ENCODE measurements at regions not wholly inside any gene's neighbourhood (a gene's known extent, or its start where the extent isn't known, plus 50 kb on each side); places are given as distances from the start of the nearest gene placed in this dataset.

DNA sequence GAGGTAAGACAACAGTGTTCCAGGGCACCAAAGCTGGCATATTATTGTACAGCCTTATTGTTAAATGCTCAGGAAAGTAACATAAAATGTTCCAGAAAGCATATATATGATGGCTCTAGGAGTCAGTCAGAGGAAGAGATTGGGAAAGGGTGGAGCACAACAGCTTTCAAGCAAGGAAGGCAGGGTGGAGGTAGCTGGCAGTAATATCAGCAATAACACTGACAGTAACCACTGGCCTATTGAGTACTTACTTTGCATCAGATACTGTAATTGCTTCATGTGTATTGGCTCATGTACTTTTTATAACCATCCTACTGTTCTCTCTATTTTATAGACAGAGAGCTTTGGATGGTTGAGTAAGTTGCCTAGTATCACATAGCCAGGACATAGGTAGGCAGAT is 830.2 kb downstream of the DHX35 start:
- Mint-ChIP-seq H3K9me3 (no peaks in the 10 kb centered on the region), H3K27me3 (ENCODE audit: insufficient read depth, low read depth, poor library complexity) (no peaks in the 10 kb centered on the region), H3K4me1 (peaks cover 6% of the 10 kb centered on the region; the same call in 1 of the 3 replicates), H3K27ac (no peak overlapping the region), H3K36me3 (ENCODE audit: low read depth) (no peaks in the 10 kb centered on the region), H3K4me3 (no peak overlapping the region)
- no peak overlapping the region for H3K27ac ChIP-seq (ENCODE audit: low read depth)
- H3K4me1 ChIP-seq (ENCODE audit: insufficient read depth): no peaks in the 10 kb centered on the region
- H3K36me3 ChIP-seq (ENCODE audit: insufficient read depth): no peaks in the 10 kb centered on the region
- TF ChIP-seq CREB1 (CRISPR knock-in tag; IDR thresholded peaks at IDR 0.05; ENCODE audit: low read depth) (no peak), REST (IDR thresholded peaks at IDR 0.05; ENCODE audit: unreplicated experiment) (no peak)
- H3K4me3 ChIP-seq: no peak overlapping the region
- ATAC-seq (no peak), DNase-seq (ENCODE audit: low spot score) (no peak)
- no peaks in the 10 kb centered on the region for H3F3A ChIP-seq (replicated peaks; ENCODE audit: low read depth)
- H3K27me3 ChIP-seq (ENCODE audit: insufficient read depth): no peaks in the 10 kb centered on the region
- no peaks in the 10 kb centered on the region for H3K79me2 ChIP-seq (replicated peaks; ENCODE audit: insufficient read depth)
- no peaks in the 10 kb centered on the region for H4K20me1 ChIP-seq (replicated peaks; ENCODE audit: insufficient read depth)
- H3K4me2 ChIP-seq: no peak overlapping the region
- H3K9me2 ChIP-seq (ENCODE audit: insufficient read depth): peaks cover 8% of the 10 kb centered on the region
- H2AFZ ChIP-seq: no peak overlapping the region

DNA sequence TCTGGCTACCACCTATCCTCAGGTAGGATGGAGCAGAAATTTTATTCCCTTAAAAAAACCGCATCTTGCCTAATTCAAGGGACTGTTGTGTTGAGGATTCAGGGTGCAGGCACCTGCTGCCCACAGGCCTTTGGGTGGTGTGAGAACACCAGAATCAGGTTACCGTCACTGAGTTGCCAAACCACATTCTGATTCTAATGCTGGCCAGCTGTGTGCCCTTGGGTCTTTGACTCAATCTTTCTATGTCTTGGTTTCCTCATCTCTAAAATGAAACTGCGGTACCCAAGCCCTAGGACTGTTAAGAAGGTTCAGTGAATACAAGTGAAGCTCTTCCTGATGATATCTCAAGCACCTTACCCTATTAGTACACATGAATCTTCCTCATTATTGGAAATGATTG is 827.3 kb downstream of the DHX35 start:
- Mint-ChIP-seq H3K4me1 (peaks cover 6% of the 10 kb centered on the region; the same call in 1 of the 3 replicates), H3K4me3 (no peak overlapping the region), H3K27ac (no peak overlapping the region), H3K9me3 (no peaks in the 10 kb centered on the region), H3K27me3 (ENCODE audit: insufficient read depth, low read depth, poor library complexity) (no peaks in the 10 kb centered on the region), H3K36me3 (ENCODE audit: low read depth) (no peaks in the 10 kb centered on the region)
- no peak overlapping the region for H3K4me3 ChIP-seq
- no peaks in the 10 kb centered on the region; the same call in 1 of the 2 replicates for H3K9me2 ChIP-seq (ENCODE audit: insufficient read depth)
- H3K4me2 ChIP-seq: no peak overlapping the region
- no peak overlapping the region for H2AFZ ChIP-seq
- no peaks in the 10 kb centered on the region for H3F3A ChIP-seq (replicated peaks; ENCODE audit: low read depth)
- no peak overlapping the region for H3K27ac ChIP-seq (ENCODE audit: low read depth)
- H3K79me2 ChIP-seq (replicated peaks; ENCODE audit: insufficient read depth): no peaks in the 10 kb centered on the region
- peak; percentile 24 for DNase-seq (ENCODE audit: low spot score)
- H4K20me1 ChIP-seq (replicated peaks; ENCODE audit: insufficient read depth): no peaks in the 10 kb centered on the region
- peak; percentile 48; the same call in 2 of the 3 replicates for ATAC-seq
- no peaks in the 10 kb centered on the region for H3K27me3 ChIP-seq (ENCODE audit: insufficient read depth)
- H3K36me3 ChIP-seq (ENCODE audit: insufficient read depth): no peaks in the 10 kb centered on the region
- H3K4me1 ChIP-seq (ENCODE audit: insufficient read depth): no peaks in the 10 kb centered on the region
- TF ChIP-seq CTCF (conservative IDR thresholded peaks at IDR 0.05; ENCODE audit: low read depth in 2 of 2) (no peak), JUNB (IDR thresholded peaks at IDR 0.05; ENCODE audit: unreplicated experiment) (no peak), REST (IDR thresholded peaks at IDR 0.05; ENCODE audit: unreplicated experiment) (no peak), ZNF114 (CRISPR knock-in tag; IDR thresholded peaks at IDR 0.05) (no peak), NANOG (IDR thresholded peaks at IDR 0.05; ENCODE audit: borderline replicate concordance) (no peak), STAT1 (IDR thresholded peaks at IDR 0.05; ENCODE audit: unreplicated experiment) (no peak), ETS1 (IDR thresholded peaks at IDR 0.05) (no peak), EZH2phosphoT487 (IDR thresholded peaks at IDR 0.05; ENCODE audit: unreplicated experiment) (no peak), CREB1 (CRISPR knock-in tag; IDR thresholded peaks at IDR 0.05; ENCODE audit: low read depth) (no peak), ZNF331 (CRISPR knock-in tag; IDR thresholded peaks at IDR 0.05; ENCODE audit: low read depth) (no peak), EZH2 (IDR thresholded peaks at IDR 0.05; ENCODE audit: low read depth, unreplicated experiment) (no peak)
